Neural cell (in vitro differentiated cells): ENCODE measurements at regions not wholly inside any gene's neighbourhood (a gene's known extent, or its start where the extent isn't known, plus 50 kb on each side); places are given as distances from the start of the nearest gene placed in this dataset.
"Not testable (repeated sequence)": the region's sequence is repeated elsewhere in the genome, so short reads cannot be mapped to it uniquely, and the experiment has no call there.

Experiments
- CTCF ChIP-seq: fragments of 450-650 bp; IDR thresholded peaks from 2 replicates; pipeline ENCODE4 v1.5.1; 2014; ENCODE audit warnings: antibody characterized with exemption, mild to moderate bottlenecking, moderate library complexity; ENCODE audit not compliant: poor library complexity, severe bottlenecking
- EP300 ChIP-seq: fragments of 450-650 bp; conservative IDR thresholded peaks from 2 replicates; pipeline ENCODE4 v1.6.1; 2014; ENCODE audit warnings: antibody characterized with exemption, mild to moderate bottlenecking, moderate library complexity; ENCODE audit not compliant: poor library complexity, severe bottlenecking
- EZH2 ChIP-seq: fragments of 200-600, 300-800 bp; shearing (Covaris generic), sonication (generic); IDR thresholded peaks from 2 replicates; pipeline ENCODE4 v1.6.1; 2014; ENCODE audit warnings: antibody characterized with exemption, low read length, borderline replicate concordance, mild to moderate bottlenecking; ENCODE audit not compliant: insufficient read depth, poor library complexity, severe bottlenecking
- POLR2AphosphoS5 ChIP-seq: IDR thresholded peaks from 2 replicates; pipeline ENCODE4 v1.6.1; 2012
- RAD21 ChIP-seq: fragments of 450-650 bp; conservative IDR thresholded peaks from 2 replicates; pipeline ENCODE4 v1.6.1; 2014; ENCODE audit warnings: antibody characterized with exemption, mild to moderate bottlenecking, moderate library complexity
- REST ChIP-seq: IDR thresholded peaks from 2 replicates; pipeline ENCODE4 v1.6.1; 2012; ENCODE audit warnings: borderline replicate concordance
- SMC3 ChIP-seq: fragments of 450-650 bp; conservative IDR thresholded peaks from 2 replicates; pipeline ENCODE4 v1.6.1; 2014; ENCODE audit warnings: antibody characterized with exemption, mild to moderate bottlenecking, moderate library complexity; ENCODE audit not compliant: poor library complexity
- TAF1 ChIP-seq: IDR thresholded peaks from 2 replicates; pipeline ENCODE4 v1.6.1; 2012; ENCODE audit warnings: low read depth

DNA sequence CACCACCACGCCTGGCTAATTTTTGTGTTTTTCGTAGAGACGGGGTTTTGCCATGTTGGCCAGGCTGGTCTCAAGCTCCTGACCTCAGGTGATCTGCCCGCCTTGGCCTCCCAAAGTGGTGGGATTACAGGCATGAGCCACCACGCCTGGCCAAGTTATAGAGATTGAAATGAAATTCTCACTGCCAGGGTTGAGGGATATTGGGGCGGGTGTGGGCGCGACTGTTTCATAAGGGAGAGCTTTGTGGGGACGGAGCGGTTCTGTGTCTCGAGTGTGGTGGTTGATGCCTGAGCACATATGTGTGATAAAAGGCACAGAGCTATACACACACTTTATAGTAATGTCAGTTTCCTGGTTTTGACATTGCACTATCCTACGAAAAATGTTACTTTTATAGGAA is 361.0 kb upstream of the HS6ST1 start:
- TF ChIP-seq EP300, CTCF, REST, EZH2, TAF1, RAD21, POLR2AphosphoS5, SMC3: not testable (repeated sequence)
